ENCODE measurements at regions not wholly inside any gene's neighbourhood (a gene's known extent, or its start where the extent isn't known, plus 50 kb on each side); places are given as distances from the start of the nearest gene placed in this dataset.
"Not testable (repeated sequence)": the region's sequence is repeated elsewhere in the genome, so short reads cannot be mapped to it uniquely, and the experiment has no call there.

DNA sequence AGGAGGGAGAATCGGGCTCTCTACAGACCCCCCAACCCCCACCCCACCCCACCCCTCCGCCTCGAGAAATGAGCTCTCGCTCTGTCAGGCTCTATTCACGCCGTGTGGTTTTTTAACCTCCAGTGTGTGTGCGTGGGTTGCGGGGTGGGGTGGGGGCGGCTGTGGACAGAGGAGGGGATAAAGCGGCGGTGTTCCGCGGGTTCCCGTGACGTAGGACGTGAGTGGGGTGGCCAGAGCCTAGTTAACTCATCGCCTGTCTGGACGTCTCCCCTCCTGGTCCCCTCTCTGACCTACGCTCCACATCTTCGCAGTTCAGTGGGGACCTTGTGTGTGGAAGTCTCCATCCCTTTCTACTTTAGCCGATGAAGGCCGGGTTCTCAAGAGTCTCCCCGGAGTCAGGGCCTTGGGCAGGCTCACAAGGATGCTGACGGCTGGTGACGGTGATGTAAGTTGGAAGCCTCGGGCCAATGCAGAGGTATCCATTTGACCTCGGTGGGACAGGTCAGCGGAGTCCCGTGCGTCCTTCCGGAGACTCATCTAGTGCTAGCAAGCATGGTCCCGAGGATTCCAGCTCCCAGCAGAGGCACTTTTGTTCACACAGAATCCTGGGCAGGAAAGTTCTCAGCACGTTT is 1507.1 kb upstream of the DEFB115 start:
- TF ChIP-seq, protein P1, sequence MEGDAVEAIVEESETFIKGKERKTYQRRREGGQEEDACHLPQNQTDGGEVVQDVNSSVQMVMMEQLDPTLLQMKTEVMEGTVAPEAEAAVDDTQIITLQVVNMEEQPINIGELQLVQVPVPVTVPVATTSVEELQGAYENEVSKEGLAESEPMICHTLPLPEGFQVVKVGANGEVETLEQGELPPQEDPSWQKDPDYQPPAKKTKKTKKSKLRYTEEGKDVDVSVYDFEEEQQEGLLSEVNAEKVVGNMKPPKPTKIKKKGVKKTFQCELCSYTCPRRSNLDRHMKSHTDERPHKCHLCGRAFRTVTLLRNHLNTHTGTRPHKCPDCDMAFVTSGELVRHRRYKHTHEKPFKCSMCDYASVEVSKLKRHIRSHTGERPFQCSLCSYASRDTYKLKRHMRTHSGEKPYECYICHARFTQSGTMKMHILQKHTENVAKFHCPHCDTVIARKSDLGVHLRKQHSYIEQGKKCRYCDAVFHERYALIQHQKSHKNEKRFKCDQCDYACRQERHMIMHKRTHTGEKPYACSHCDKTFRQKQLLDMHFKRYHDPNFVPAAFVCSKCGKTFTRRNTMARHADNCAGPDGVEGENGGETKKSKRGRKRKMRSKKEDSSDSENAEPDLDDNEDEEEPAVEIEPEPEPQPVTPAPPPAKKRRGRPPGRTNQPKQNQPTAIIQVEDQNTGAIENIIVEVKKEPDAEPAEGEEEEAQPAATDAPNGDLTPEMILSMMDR (IDR thresholded peaks at IDR 0.05): no peak

DNA sequence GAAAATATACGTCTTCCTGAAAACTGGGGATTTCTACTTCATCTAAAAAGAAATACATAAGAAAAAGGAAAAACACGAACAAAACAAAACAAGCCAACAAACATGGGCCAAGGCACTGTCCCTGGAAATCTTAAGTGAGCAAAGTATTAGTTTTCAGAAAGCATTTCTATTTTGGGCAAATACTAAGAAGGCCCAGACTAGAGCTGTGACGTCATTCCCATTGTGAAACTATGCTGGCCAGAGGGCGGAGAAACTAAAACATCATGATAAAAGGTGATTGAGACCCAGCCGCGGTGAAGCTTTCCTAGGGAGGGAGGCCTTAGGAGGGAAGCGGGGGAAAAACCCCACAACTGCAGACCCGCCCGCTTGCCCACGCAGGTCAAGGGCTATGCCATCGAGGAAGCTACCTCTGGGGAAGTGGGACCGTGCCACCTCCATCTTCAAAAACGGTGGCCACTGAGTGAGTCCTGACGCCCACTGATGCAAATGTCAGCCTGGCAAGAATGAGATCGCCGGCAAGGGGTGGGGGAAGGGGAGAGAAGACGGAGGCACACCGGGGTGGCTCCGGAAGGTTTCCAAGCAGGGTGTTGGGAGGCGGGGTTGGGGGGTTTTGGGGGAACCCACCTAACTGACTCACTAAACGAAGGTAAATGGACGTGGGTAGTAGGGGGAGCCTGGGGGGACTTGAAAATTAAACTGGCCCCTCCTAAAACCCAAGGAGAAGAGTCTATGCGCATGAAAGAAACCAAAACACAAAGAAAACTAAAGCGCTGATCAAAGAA is 1504.6 kb upstream of the DEFB115 start:
- H3K27ac ChIP-seq; H3K4me1 ChIP-seq; H3K9me3 ChIP-seq; DNase-seq; H3K36me3 ChIP-seq; H3K4me3 ChIP-seq; intact Hi-C loops (cut with DNase I); H3K27me3 ChIP-seq (ENCODE audit: low read depth); ATAC-seq: not testable (repeated sequence)

More for the DNA sequence above, 1507.1 kb upstream of the DEFB115 start:
- no peaks in the 10 kb centered on the region for H3K4me1 ChIP-seq
- no peaks in the 10 kb centered on the region for H3K9me3 ChIP-seq
- DNase-seq (no peak), ATAC-seq (no peak)
- no peaks in the 10 kb centered on the region for H3K36me3 ChIP-seq
- H3K27ac ChIP-seq: no peak overlapping the region
- no peaks in the 10 kb centered on the region for H3K27me3 ChIP-seq (ENCODE audit: low read depth)
- intact Hi-C loops (cut with DNase I): no loop called here
- H3K4me3 ChIP-seq: no peak overlapping the region

DNA sequence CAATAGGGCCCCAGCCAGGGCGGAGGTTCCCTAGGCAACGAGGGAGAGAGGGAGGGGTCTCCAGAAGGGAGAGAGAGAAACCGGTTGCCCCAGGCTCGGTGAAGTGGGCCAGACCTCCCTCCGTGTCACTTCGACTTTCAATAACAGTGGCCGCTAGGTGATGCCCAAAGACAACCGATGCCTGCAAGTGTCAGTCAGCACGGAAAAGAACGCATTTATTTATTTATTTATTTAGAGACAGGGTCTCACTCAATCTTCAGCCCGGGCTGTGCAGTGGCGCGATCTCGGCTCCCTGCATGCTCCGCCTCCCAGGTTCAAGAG is 1504.1 kb upstream of the DEFB115 start:
- H3K36me3 ChIP-seq; DNase-seq; ATAC-seq; intact Hi-C loops (cut with DNase I); H3K4me1 ChIP-seq; H3K27ac ChIP-seq; H3K9me3 ChIP-seq; H3K4me3 ChIP-seq; H3K27me3 ChIP-seq (ENCODE audit: low read depth): not testable (repeated sequence)

DNA sequence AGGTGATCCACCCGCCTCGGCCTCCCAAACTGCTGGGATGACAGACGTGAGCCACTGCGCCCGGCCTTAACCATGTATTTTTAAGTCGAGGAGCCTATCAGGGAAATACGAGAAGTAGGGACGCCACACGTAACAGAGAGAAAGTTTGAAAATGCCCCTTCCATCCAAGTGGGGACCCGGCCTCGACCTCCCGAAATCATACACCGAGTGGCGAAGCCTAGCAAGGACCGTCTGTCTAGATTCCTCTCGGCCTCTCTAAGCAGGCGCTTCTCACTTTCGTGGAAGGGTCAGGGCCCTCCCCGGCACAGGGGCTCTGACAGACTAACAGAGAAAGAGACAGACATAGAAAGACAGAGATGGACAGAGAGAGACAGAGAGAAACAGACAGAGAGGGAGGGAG is 1503.6 kb upstream of the DEFB115 start:
- H3K9me3 ChIP-seq; H3K4me3 ChIP-seq; DNase-seq; H3K4me1 ChIP-seq; intact Hi-C loops (cut with DNase I); H3K36me3 ChIP-seq; H3K27ac ChIP-seq; H3K27me3 ChIP-seq (ENCODE audit: low read depth); ATAC-seq: not testable (repeated sequence)

DNA sequence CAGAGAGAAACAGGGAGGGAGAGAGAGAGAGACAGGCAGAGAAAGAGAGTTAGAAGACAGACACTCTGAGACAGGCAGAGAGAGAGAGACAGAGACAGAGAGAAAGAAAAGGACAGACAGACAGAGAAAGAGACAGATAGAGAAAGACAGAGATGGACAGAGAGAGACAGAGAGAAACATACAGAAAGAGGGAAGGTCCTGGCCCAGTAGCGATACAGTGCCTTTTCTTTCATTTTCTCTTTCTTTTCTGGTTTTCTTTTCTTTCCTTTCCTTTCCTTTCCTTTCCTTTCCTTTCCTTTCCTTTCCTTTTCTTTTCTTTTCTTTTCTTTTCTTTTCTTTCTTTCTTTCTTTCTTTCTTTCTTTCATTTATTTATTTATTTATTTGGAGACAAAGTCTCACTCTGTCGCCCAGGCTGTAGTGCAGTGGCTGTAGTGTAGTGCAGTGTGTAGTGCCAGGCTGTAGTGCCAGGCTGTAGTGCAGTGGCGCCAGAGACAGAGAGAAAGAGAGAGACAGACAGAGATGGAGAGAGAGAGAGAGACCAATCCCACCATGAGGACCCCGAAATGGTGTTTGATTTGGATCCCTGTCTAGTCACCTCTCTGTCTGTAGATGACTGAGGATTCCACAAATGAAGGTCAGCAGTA is 1501.5 kb upstream of the DEFB115 start:
- H3K9me3 ChIP-seq; H3K27me3 ChIP-seq (ENCODE audit: low read depth); ATAC-seq; H3K4me3 ChIP-seq; intact Hi-C loops (cut with DNase I); DNase-seq; H3K36me3 ChIP-seq; H3K27ac ChIP-seq; H3K4me1 ChIP-seq: not testable (repeated sequence)

DNA sequence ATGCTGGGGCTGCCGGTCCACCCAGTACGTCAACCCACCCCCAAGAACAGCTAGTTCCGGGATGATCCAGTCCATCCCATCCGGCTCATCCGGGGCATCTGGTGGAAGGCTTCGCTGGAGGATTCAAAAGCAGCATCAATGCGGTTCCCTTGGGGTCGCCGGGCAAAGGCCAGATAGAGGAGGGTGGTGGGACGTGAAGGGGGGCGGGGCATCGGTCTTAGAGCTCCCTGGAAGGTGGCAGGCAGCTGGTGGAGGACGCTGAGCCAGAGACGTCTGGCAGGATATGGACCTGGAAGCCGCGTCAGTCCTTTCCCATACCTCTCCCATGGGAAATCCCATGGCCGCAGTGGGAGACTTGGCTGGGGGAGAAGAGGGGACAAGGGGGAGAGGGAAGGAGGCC is 1500.8 kb upstream of the DEFB115 start:
- ATAC-seq (no peak), DNase-seq (no peak)
- no peaks in the 10 kb centered on the region for H3K4me1 ChIP-seq
- TF ChIP-seq, protein P1 (IDR thresholded peaks at IDR 0.05): no peak
- H3K27me3 ChIP-seq (ENCODE audit: low read depth): no peaks in the 10 kb centered on the region
- no peak overlapping the region for H3K27ac ChIP-seq
- no peaks in the 10 kb centered on the region for H3K9me3 ChIP-seq
- H3K36me3 ChIP-seq: no peaks in the 10 kb centered on the region
- no peak overlapping the region for H3K4me3 ChIP-seq
- intact Hi-C loops (cut with DNase I): no loop called here

DNA sequence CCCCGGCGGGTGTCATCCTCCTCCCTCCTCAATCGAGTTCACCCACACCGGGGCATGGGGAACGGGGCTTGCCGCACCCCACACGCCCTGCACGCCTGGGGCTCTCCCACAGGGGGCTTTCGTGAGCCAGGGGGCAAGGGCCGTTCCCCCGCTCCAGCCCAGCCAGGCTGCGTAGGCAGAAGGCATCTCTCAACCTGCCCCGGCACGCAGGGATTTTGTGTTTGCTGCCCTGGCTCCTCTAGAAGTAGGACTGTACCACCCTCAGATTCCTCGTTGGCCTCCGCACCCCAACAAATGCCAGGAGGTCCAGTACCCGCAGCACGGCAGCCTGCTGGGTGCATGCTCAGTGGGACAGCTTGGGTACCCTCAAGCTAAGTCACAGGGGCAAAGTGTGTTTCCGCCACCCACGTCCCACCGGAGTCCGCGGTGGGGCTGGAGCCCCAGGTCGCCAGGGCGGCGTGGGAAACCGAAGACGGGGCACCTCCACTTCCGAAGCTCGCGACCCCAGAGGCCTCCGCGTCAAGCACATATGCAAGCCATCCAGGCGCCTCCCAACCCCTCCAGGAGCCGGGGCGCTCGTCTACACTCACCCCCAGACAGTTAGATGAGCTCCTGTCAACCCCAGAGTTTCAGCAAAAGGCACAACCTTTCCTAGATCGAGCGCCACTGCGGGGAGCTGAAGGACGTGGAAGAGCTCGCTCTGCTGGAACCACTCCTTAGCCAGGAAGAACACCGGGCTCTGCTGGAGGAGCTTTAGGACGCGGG is 1495.7 kb upstream of the DEFB115 start:
- H3K9me3 ChIP-seq; H3K36me3 ChIP-seq; H3K4me1 ChIP-seq; H3K27me3 ChIP-seq (ENCODE audit: low read depth); intact Hi-C loops (cut with DNase I); H3K27ac ChIP-seq; DNase-seq; ATAC-seq; H3K4me3 ChIP-seq: not testable (repeated sequence)

Data from lower lobe of right lung (tissue), 2 donors.